ENCODE measurements at regions not wholly inside any gene's neighbourhood (a gene's known extent, or its start where the extent isn't known, plus 50 kb on each side); places are given as distances from the start of the nearest gene placed in this dataset.

DNA sequence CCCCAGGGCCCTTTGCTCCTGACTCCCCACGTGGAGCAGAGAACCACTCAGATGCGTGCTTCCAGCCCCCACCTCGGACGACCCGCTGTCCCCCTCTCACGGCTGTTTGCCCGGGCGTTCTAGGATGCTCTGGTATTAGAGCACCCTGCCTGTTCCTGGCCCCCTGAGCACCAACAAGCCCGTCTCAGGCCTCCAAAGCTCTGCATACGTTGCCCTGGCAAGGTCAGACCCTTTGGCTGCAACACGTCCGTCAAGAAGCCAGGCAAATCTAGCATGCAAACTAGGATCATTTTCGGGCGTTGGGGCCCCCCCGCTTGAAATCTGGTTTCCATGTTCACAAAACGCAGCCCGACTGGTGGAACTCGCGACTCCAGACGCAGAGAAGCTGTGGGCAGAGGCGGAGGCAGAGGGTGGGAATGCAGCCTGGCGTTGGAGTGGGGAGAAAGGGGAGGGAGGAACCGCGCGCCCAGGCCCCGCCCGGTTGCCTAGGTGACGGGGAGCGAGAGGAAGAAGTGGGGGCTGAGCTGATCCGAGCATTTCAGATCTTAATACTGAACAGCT, 86.2 kb upstream of the PIAS1 start:
- TF ChIP-seq, protein P1, sequence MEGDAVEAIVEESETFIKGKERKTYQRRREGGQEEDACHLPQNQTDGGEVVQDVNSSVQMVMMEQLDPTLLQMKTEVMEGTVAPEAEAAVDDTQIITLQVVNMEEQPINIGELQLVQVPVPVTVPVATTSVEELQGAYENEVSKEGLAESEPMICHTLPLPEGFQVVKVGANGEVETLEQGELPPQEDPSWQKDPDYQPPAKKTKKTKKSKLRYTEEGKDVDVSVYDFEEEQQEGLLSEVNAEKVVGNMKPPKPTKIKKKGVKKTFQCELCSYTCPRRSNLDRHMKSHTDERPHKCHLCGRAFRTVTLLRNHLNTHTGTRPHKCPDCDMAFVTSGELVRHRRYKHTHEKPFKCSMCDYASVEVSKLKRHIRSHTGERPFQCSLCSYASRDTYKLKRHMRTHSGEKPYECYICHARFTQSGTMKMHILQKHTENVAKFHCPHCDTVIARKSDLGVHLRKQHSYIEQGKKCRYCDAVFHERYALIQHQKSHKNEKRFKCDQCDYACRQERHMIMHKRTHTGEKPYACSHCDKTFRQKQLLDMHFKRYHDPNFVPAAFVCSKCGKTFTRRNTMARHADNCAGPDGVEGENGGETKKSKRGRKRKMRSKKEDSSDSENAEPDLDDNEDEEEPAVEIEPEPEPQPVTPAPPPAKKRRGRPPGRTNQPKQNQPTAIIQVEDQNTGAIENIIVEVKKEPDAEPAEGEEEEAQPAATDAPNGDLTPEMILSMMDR (IDR thresholded peaks at IDR 0.05), result no peak
- no peak for TF ChIP-seq POLR2A (IDR thresholded peaks at IDR 0.05)

All from breast epithelium (tissue), 3 donors.